Choroid plexus epithelial cell (primary cell): ENCODE measurements at regions not wholly inside any gene's neighbourhood (a gene's known extent, or its start where the extent isn't known, plus 50 kb on each side); places are given as distances from the start of the nearest gene placed in this dataset.

Experiments used
- DNase-seq: peaks from one replicate; pipeline ENCODE4 v3.0.0-alpha.2; 2010; ENCODE audit warnings: low read depth
- H3K4me3 ChIP-seq: 2 replicates; pipeline ENCODE4 v1.5.1; 2011; ENCODE audit warnings: low read depth, mild to moderate bottlenecking, control low read depth, low read length, moderate library complexity
- TF ChIP-seq, protein P1 (sequence below): conservative IDR thresholded peaks from 2 replicates; pipeline ENCODE4 v1.5.1; 2011; ENCODE audit warnings: low read depth, mild to moderate bottlenecking, control low read depth, inconsistent platforms, low read length, moderate library complexity

DNA sequence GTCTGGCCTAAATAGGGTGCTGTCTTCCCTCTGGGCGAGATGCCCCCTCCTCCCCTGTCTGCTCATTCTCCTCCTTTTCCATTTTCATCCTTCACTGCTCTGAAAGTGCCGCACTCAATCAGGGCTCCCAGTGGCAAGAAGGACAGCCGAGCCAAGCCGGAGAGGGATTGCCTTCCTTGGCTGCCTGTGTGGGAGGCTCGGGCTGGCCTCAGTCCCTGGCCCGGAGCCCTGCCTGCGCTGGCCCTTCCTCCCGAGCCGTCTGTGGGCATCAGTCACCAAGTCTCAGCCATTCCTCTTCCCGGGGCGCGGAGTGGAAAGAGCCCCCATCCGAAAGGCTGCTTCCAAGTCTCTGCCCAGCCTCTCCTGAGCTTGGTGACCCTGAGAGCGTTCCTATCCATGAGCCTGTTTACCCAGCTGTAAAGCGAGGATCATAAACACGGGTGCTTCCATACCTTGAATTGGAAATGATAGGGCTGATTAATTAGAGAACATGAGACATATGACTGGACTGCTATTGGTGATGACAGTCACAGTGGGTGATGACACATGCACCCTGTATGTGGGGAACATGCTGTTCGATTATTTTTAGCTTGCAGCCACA lies 59.1 kb upstream of the TLE3 start:
- DNase-seq = no peak
- TF ChIP-seq, protein P1, sequence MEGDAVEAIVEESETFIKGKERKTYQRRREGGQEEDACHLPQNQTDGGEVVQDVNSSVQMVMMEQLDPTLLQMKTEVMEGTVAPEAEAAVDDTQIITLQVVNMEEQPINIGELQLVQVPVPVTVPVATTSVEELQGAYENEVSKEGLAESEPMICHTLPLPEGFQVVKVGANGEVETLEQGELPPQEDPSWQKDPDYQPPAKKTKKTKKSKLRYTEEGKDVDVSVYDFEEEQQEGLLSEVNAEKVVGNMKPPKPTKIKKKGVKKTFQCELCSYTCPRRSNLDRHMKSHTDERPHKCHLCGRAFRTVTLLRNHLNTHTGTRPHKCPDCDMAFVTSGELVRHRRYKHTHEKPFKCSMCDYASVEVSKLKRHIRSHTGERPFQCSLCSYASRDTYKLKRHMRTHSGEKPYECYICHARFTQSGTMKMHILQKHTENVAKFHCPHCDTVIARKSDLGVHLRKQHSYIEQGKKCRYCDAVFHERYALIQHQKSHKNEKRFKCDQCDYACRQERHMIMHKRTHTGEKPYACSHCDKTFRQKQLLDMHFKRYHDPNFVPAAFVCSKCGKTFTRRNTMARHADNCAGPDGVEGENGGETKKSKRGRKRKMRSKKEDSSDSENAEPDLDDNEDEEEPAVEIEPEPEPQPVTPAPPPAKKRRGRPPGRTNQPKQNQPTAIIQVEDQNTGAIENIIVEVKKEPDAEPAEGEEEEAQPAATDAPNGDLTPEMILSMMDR = no peak
- no peak overlapping the region for H3K4me3 ChIP-seq

DNA sequence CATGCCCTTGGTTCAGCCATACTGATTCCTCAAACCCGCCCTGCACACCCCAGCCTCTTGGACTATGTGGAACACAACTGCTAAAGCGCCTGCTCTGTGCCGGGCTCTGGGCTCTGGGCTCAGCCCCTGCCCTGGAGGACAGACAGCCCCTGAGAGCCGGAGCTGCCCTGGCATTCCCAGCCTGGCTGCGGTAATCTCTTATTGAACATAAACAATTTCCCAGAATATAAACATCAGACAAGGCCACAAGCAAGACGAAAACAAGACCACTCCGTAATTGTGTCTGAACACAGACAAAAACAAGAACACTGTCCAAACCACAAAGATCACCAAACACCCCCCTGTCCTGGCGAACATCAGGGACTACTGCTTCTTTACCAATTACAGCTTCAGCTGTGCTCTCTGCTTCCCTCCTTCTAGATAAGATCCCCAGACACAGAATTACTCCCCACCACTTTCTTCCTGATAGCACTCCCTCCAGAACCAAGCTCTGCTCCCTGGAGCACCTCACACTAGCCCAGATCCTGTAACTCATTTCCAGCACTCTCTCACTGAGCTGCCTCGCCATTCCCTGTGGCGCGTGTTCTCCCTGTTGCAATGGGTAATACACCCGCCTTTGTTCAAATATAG lies 57.1 kb upstream of the TLE3 start:
- H3K4me3 ChIP-seq = no peak overlapping the region
- TF ChIP-seq, protein P1 = no peak
- peak; percentile 71 for DNase-seq

DNA sequence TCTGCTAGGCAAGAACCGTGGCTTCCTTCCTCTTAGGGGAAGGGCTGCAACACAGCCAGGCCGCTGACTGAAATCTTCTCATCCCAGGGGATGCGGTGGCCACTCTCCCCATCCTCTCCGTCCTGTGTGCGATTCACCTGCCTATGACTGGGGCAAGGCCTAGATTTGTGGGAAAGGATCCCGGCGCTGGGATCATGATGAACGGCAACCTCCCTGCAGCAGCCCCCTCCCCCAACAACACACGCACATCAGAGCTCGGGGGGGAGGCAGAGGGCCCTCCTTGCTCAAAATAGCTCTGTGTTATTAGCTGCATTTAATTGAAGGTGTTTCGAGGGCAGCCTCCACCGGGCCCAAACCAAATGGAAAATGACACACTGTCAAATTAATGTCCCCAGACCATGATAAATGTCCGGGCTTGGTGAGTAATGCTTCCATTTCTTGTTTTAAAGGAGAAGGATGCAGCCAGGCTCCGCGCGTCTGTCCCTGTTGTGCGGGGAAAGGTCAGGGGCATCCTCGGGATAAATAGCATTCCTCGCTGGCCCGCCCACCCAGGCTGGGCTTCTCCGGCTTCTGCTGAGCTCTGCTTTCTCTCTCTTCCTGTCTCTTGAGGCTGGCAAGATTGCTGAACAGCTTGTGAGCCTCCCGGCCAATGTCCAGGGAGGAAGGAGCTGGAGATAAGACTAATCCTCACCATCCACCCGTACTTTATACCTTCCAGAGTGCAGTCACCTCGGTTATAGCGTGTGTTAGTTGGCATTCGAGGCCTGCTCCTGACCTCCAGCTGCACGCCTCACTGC lies 56.4 kb upstream of the TLE3 start:
- H3K4me3 ChIP-seq = no peak overlapping the region
- TF ChIP-seq, protein P1 = no peak
- DNase-seq = peak; percentile 56

DNA sequence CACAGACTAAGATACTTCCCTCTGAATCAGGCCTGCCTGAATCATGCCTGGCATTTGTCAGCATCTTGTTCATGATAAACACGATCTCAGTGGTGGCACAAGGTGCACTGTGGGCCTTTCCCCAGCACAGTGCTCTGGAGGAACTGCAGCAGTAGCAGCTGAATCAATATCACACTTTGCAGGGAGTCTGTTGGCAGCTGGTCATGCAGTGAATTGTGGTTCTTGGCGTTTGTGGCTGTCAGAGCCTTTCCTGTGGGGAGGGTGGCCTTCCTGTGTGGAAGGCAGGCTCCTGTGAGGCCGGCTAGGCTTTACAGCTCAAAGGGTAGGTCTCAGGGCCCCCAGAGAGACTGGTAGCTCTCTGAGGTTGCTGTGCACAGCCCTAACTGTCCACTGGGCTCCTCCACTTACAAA lies 54.4 kb upstream of the TLE3 start:
- DNase-seq = peak; percentile 57
- TF ChIP-seq, protein P1 = no peak
- no peak overlapping the region for H3K4me3 ChIP-seq

DNA sequence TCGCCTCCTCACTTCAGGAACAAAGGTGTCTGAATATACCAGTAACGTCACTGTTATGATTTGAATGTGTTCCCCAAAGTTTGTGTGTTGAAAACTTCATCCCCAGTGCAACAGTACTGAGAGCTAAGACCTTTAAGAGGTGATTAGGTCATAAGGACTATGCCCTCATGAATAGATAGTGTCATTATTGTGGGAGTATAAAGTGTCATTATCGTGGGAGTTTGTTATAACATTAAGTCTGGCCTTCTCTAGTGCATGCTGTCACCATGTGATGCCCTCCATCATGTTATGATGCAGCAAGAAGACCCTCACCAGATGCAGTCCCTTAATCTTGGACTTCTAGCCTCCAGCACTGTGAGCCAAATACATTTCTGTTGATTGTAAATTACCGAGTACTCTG lies 53.7 kb upstream of the TLE3 start:
- H3K4me3 ChIP-seq = no peak overlapping the region
- TF ChIP-seq, protein P1 = no peak
- no peak for DNase-seq

DNA sequence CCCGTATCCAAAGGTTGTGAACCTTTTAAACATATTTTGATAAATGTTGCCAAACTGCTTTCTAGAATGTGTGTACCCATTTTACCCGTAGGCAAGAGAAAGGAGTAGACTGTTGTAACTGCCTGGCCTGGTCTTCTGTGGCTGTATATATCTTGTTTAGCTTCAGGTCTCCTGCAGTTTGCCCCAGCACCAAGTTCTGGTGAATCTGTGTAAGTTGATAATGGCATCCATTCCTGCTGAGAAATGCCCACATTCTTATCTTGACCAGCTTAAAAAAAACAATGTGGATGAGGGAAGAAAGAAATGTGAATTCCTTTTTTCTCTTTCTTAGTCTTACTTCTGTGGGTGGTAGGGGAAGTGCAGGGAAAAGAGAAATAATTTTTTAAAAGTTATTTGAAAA lies 53.3 kb upstream of the TLE3 start:
- no peak overlapping the region for H3K4me3 ChIP-seq
- DNase-seq = no peak
- TF ChIP-seq, protein P1 = no peak
